ENCODE measurements at regions not wholly inside any gene's neighbourhood (a gene's known extent, or its start where the extent isn't known, plus 50 kb on each side); places are given as distances from the start of the nearest gene placed in this dataset.
"Not testable (repeated sequence)": the region's sequence is repeated elsewhere in the genome, so short reads cannot be mapped to it uniquely, and the experiment has no call there.

GRCh38 chr3:8052659-8053058 is 449.0 kb upstream of the LMCD1 start:
- H3K36me3 Mint-ChIP-seq: no peaks in the 10 kb centered on the region
- H3K9me3 Mint-ChIP-seq: no peaks in the 10 kb centered on the region
- TF ChIP-seq, protein P1, sequence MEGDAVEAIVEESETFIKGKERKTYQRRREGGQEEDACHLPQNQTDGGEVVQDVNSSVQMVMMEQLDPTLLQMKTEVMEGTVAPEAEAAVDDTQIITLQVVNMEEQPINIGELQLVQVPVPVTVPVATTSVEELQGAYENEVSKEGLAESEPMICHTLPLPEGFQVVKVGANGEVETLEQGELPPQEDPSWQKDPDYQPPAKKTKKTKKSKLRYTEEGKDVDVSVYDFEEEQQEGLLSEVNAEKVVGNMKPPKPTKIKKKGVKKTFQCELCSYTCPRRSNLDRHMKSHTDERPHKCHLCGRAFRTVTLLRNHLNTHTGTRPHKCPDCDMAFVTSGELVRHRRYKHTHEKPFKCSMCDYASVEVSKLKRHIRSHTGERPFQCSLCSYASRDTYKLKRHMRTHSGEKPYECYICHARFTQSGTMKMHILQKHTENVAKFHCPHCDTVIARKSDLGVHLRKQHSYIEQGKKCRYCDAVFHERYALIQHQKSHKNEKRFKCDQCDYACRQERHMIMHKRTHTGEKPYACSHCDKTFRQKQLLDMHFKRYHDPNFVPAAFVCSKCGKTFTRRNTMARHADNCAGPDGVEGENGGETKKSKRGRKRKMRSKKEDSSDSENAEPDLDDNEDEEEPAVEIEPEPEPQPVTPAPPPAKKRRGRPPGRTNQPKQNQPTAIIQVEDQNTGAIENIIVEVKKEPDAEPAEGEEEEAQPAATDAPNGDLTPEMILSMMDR (IDR thresholded peaks at IDR 0.05; ENCODE audit: unreplicated experiment): no peak
- no peak for DNase-seq (ENCODE audit: low spot score in 2 of 2, unreplicated experiment in 2 of 2)
- H3K4me3 Mint-ChIP-seq: no peak overlapping the region
- H3K27me3 Mint-ChIP-seq (ENCODE audit: low read depth): peaks cover 4% of the 10 kb centered on the region
- H3K27ac Mint-ChIP-seq: no peak overlapping the region
- no peaks in the 10 kb centered on the region for H3K4me1 Mint-ChIP-seq

DNA sequence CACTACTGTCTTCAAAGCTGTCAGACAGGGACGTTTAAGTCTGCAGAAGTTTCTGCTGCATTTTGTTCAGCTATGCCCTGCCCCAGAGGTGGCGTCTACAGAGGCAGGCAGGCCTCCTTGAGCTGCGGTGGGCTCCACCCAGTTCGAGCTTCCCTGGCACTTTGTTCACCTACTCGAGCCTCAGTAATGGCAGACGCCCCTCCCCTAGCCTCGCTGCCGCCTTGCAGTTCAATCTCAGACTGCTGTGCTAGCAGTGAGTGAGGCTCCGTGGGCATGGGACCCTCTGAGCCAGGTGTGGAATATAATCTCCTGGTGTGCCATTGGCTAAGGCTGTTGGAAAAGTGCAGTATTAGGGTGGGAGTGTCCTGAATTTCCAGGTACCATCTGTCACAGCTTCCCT is 433.5 kb upstream of the LMCD1 start:
- DNase-seq (ENCODE audit: low spot score in 2 of 2, unreplicated experiment in 2 of 2); H3K27ac Mint-ChIP-seq; H3K4me1 Mint-ChIP-seq; H3K4me3 Mint-ChIP-seq; H3K27me3 Mint-ChIP-seq (ENCODE audit: low read depth); H3K36me3 Mint-ChIP-seq: not testable (repeated sequence)
- peaks cover 13% of the 10 kb centered on the region for H3K9me3 Mint-ChIP-seq

DNA sequence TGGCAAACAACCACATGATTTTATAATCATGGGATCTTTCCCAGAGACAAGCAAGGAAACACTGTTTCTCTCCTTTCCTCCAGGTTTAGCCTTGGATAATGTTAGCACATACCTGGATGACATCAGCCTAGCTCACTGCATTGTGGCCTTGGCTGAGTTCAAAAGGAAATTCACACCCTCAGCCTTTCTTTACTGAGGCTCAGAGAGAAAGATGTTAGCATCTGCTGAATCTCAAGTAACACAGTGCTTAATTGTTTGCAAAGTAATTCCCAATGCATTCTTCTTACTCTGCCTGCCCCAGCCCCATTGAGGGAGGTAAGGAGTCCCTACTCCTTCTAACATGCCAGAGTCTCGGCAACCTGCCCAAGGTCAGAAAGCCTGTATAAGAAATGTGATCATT is 432.2 kb upstream of the LMCD1 start:
- H3K4me3 Mint-ChIP-seq: no peak overlapping the region
- H3K27ac Mint-ChIP-seq: no peak overlapping the region
- H3K36me3 Mint-ChIP-seq: no peaks in the 10 kb centered on the region
- H3K4me1 Mint-ChIP-seq: no peaks in the 10 kb centered on the region
- DNase-seq (ENCODE audit: low spot score in 2 of 2, unreplicated experiment in 2 of 2): no peak
- TF ChIP-seq, protein P1 (IDR thresholded peaks at IDR 0.05; ENCODE audit: unreplicated experiment): no peak
- H3K9me3 Mint-ChIP-seq: peaks cover 13% of the 10 kb centered on the region
- no peaks in the 10 kb centered on the region for H3K27me3 Mint-ChIP-seq (ENCODE audit: low read depth)

DNA sequence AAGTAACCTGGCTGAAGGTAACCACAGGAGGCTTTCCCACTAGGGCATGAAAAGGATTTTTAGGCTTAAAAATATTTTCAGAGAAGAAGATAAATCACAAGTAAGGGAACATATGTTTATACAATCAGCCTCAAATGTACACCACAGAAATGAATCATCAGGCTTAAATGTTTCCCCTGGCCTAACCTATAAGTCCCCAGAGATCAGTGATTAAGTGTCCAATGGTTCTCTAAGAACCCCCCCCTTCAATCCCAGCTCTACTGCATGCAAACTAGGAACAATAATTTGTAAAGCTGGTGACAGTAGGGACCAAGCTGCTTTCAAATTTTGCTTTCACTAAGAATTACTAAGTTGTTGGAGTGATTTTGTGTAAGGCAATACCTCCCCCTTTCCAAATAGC is 431.6 kb upstream of the LMCD1 start:
- Mint-ChIP-seq H3K4me3 (no peak overlapping the region), H3K4me1 (no peaks in the 10 kb centered on the region), H3K36me3 (no peaks in the 10 kb centered on the region), H3K9me3 (peaks cover 13% of the 10 kb centered on the region), H3K27me3 (ENCODE audit: low read depth) (no peaks in the 10 kb centered on the region), H3K27ac (no peak overlapping the region)
- TF ChIP-seq, protein P1 (IDR thresholded peaks at IDR 0.05; ENCODE audit: unreplicated experiment): no peak
- DNase-seq (ENCODE audit: low spot score in 2 of 2, unreplicated experiment in 2 of 2): no peak

DNA sequence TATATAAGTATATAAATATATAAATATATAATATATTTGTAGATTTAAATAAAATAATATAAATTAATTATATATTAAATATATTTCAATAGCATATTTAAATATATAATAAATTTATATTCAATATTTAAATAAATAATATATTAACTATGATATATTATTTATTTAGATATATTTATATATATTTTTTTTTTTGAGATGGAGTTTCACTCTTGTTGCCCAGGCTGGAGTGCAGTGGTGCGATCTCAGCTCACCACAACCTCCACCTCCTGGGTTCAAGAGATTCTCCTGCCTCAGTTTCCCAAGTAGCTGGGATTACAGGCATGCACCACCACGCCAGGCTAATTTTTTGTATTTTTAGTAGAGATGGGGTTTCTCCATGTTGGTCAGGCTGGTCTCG is 426.9 kb upstream of the LMCD1 start:
- H3K27ac Mint-ChIP-seq: not testable (repeated sequence)

GRCh38 chr3:8077126-8077525 is 424.5 kb upstream of the LMCD1 start:
- no peaks in the 10 kb centered on the region for H3K27me3 Mint-ChIP-seq (ENCODE audit: low read depth)
- H3K4me1 Mint-ChIP-seq: no peaks in the 10 kb centered on the region
- no peaks in the 10 kb centered on the region for H3K9me3 Mint-ChIP-seq
- no peak overlapping the region for H3K4me3 Mint-ChIP-seq
- TF ChIP-seq, protein P1 (IDR thresholded peaks at IDR 0.05; ENCODE audit: unreplicated experiment): no peak
- no peak overlapping the region for H3K27ac Mint-ChIP-seq
- H3K36me3 Mint-ChIP-seq: no peaks in the 10 kb centered on the region
- DNase-seq (ENCODE audit: low spot score in 2 of 2, unreplicated experiment in 2 of 2): no peak

More for the DNA sequence above, 426.9 kb upstream of the LMCD1 start:
- not testable (repeated sequence) for H3K4me1 Mint-ChIP-seq; DNase-seq (ENCODE audit: low spot score in 2 of 2, unreplicated experiment in 2 of 2); H3K36me3 Mint-ChIP-seq; H3K9me3 Mint-ChIP-seq; H3K4me3 Mint-ChIP-seq; H3K27me3 Mint-ChIP-seq (ENCODE audit: low read depth)

DNA sequence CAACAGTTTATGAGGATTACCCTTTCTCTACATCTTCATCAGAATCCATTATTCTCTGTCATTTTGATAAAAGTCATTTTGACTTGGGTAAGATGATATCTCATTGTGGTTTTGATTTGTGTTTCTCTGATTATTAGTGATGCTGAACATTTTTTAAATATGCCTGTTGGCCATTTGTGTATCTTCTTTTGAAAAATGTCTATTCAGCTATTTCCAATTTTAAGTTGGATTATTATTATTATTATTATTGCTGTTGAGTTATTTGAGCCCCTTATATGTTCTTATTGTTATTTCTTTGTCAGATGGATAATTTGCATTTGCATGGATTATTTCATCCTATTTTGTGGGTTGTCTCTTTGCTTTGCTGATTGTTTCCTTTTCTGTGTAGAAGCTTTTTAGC is 421.2 kb upstream of the LMCD1 start:
- no peak for DNase-seq (ENCODE audit: low spot score in 2 of 2, unreplicated experiment in 2 of 2)
- Mint-ChIP-seq H3K36me3 (no peaks in the 10 kb centered on the region), H3K9me3 (peaks cover 9% of the 10 kb centered on the region), H3K4me3 (no peak overlapping the region), H3K4me1 (no peaks in the 10 kb centered on the region), H3K27me3 (ENCODE audit: low read depth) (no peaks in the 10 kb centered on the region), H3K27ac (no peak overlapping the region)
- TF ChIP-seq, protein P1 (IDR thresholded peaks at IDR 0.05; ENCODE audit: unreplicated experiment): no peak

Measured in mesothelial cell of epicardium (in vitro differentiated cells).